GM21786 (cell line): ENCODE measurements at regions not wholly inside any gene's neighbourhood (a gene's known extent, or its start where the extent isn't known, plus 50 kb on each side); places are given as distances from the start of the nearest gene placed in this dataset.
"Not testable (repeated sequence)": the region's sequence is repeated elsewhere in the genome, so short reads cannot be mapped to it uniquely, and the experiment has no call there.

Experiments used
- ATAC-seq: cut with Tn5 transposase; IDR thresholded peaks from one replicate; pipeline ENCODE4 v1.9.1; 2021; ENCODE audit not compliant: unreplicated experiment

DNA sequence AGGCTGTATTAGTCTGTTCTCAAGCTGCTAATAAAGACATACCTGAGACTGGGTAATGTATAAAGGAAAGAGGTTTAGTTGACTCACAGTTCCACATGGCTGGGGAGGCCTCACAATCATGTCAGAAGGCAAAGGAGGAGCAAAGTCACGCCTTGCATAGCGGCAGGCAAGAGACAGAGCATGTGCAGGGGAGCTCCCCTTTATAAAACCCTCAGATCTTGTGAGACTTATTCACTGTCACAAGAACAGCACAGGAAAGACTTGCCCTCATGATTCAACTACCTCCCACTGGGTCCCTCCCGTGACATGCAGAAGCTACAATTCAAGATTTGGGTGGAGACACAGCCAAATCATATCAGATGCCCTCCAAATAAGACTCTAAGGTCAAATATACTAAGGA lies 139.4 kb upstream of the TOP1 start:
- not testable (repeated sequence) for ATAC-seq

DNA sequence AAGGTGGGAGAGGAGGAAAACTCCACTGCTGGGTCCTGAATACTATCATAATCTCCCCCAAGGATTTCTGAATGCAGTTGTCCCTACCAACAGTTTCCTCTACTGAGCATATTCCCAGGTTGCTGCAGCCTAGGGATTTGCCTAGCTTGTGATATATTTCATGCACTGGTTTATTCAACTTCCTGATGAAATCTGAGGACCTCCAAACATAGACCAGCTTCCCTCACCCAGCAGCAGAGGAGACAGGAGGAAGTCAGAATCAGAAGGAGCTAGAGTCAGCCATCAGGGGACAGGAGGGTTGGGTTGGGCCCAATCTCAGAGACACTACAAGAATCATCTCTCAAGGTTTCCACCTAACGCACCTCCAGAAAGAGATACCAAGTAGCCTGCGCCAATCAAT lies 138.4 kb upstream of the TOP1 start:
- ATAC-seq: no peak

GRCh38 chr20:40890635-40891034 lies 138.0 kb upstream of the TOP1 start:
- ATAC-seq: no peak

DNA sequence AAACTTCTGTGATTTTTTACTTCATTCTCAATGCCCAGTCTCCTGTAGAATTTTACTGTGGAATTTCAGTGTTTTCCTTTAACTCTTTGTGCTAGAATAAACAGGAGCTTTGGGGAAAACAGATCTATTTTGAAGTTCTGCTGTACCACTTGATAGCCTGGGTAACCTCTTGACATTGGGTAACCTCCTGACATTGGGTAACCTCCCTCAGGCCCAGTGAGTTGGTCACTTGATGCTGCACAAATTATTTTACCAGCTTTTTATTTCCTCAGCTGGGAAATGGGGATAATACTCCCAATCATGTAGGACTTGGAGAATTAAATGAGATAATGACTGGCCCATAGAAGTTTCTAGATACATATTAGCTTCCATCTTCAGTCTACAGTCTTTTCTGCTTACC lies 137.3 kb upstream of the TOP1 start:
- ATAC-seq: no peak

DNA sequence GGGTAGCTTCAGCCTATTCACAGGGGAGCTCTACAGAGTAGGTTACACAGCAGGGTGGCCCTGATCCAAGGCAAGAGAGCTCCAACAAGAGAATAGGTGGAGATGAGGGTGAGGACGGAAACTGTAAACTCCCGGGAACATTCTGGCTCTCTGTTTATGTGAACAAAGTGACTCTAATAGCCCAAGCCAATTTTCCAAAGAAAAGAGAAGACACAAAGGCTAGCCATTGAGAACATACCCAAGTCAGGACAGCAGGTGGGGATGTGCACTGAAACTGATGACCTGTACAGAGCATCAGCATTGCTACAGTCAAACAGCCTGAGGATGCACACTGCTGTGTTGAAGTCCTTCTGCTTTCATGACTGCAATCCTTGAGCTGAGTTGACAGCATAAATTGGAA lies 136.0 kb upstream of the TOP1 start:
- no peak for ATAC-seq

DNA sequence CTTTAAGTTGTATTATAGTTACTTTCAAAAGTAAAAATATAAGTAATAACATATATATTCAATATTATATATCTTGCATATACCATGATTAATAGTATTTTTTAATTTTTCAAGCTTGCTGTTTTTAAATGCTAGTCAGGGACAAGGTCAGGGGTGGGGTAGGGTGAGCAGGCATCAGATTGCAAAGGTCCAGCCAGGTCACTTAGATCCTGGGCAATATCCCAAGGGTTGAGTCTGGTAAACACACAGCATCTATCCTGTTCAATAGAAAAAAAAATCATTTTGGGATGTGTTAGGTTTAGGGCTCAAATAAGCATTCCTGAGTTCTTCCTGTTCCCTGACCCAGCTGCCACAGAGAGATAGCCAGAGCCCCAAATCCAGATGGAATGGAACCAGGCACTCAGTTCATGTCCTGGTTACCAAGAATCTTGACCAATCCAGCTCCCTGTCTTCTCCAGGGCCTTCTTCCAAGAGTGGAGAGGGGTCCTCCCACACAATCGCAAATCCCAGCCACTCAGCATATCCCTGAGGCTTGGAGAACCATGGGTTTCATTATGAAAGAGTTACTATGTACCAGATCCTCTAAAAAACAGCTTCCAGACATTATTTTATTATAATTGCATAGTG lies 134.9 kb upstream of the TOP1 start:
- no peak for ATAC-seq

- ATAC-seq: no peak
Observed at GRCh38 chr20:40894237-40894630, 134.4 kb upstream of the TOP1 start.

GRCh38 chr20:40895182-40895581 lies 133.4 kb upstream of the TOP1 start:
- no peak for ATAC-seq

DNA sequence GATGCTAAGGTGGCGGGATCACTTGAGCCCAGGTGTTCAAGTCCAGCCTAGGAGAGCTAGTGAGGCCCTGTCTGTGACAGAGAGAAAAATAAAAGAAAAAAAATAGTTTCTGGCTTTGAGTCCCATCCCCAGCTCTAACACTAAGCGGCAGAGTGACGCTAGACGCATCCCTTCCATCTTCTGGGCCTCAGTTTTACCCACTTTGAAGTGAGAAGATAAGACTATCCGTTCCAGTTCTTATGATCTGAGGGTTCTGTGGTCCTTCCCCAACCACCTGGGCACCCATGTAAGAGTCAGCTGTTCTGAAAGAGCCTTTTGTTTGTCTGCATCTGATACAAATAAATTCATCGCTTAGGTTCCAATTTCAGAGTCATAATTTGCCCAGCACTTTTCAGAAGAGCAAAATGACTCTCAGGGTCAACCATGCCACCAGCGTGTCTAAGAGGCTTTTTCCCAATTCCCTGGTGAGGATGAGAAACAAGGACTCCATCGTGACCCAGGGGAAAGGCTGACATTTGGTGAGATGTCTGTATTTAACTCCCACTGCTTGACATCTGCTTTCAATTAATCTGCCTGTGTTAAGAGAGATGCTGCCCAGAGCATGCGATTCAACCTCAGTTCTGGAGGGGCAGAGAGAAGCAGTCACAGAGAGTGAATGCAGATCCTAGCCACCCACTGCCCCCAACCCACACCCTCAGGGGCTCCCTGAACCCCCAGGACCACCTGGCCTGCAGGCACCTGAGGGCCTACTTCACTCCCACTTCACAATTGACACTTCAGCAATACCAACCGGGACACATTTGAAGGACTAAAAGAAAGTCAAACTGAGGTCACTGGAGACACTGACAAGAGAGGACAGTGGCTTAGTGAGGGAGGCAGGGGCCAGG lies 131.6 kb upstream of the TOP1 start:
- ATAC-seq: no peak

DNA sequence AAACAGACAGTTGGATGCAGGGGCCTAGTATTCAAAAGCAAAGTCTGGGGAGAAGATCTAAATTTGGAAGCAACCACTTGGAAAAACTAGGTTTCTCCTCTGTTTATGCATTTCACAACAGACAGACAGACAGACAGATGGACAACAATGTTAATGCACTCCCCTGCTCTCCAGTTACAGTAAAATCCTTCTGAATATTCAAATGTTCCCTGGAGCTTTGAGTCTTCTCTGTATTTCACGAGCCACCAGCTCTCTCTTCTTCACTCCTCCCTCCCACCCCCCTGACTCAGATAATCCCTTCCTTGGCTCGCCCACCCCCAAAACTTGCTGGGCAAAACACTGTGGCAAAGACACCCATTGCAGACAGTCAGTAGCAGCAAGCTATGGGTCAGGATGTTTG lies 129.3 kb upstream of the TOP1 start:
- no peak for ATAC-seq

- no peak for ATAC-seq
Observed at GRCh38 chr20:40900666-40901215, 127.9 kb upstream of the TOP1 start.

- no peak for ATAC-seq
Observed at GRCh38 chr20:40902661-40903060, 126.0 kb upstream of the TOP1 start.

DNA sequence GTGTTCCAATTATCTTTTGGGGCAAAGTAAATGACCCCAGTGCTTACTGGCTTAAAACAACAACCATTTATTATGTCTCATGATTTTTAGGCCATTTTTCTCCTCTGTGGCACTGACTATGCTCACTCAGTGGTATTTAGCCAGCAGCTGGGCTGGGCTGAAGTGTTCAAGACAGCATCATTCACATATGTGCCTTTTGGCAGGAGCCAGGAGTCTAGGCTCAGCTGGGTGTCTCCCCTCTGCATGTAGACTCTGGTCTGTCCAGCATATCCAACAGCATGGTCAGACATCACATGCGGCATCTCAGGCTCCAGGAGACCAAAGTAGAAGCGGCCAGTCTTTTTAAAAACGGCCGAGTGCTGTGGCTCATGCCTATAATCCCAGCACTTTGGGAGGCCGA lies 120.3 kb upstream of the TOP1 start:
- ATAC-seq: no peak

- ATAC-seq: not testable (repeated sequence)
Observed at GRCh38 chr20:40909489-40909888, 119.1 kb upstream of the TOP1 start.

DNA sequence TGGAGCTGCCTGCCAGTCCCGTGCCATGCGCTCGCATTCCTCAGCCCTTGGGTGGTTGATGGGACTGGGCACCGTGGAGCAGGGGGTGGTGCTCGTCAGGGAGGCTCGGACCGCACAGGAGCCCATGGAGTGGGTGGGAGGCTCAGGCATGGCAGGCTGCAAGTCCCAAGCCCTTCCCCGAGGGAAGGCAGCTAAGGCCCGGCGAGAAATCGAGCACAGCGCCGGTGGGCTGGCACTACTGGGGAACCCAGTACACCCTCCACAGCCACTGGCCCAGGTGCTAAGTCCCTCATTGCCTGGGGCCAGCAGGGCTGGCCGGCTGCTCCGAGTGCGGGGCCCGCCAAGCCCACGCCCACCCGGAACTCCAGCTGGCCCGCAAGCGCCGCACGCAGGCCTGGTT lies 118.2 kb upstream of the TOP1 start:
- not testable (repeated sequence) for ATAC-seq

- not testable (repeated sequence) for ATAC-seq
Observed at GRCh38 chr20:40911152-40911551, 117.5 kb upstream of the TOP1 start.

- ATAC-seq: no peak
Observed at GRCh38 chr20:40913224-40914185, 115.1 kb upstream of the TOP1 start.

GRCh38 chr20:40915756-40916155 lies 112.9 kb upstream of the TOP1 start:
- no peak for ATAC-seq

DNA sequence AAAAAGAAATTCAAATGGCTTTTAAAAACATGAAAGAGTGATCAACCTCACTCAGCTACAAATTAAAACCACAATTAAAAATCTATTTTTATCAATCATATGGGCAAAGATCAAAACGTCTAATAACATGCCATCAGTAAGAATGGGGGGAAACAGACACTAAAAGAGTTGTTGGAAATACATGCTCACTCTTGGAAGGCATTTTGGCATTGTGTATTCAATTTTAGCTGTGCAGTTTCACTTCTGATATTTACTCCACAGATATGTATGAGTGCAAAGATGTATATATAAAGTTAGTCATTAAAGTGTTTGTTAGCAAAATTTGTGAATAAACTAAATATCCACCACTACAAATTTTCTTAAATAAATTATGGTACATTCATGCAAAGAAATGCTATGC lies 112.3 kb upstream of the TOP1 start:
- ATAC-seq: no peak

DNA sequence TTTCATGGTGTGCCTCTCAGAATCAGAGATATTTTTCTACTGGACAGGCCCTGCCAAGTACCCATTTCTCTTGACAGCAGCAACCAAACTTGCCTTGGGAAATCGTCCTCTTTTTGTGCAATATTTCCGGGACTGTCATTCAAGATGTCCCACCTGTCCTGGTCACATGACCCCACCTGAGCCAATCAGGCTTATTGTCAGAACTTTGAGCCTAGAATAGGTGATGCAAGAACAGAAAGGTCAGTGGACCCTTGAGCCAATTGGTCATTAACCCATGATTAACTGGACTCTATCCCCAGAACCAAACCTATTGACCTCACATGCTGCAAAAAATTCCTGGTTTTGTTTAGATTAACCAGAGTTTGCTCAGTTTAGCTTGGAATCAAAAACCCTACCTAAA lies 108.3 kb upstream of the TOP1 start:
- ATAC-seq: no peak

DNA sequence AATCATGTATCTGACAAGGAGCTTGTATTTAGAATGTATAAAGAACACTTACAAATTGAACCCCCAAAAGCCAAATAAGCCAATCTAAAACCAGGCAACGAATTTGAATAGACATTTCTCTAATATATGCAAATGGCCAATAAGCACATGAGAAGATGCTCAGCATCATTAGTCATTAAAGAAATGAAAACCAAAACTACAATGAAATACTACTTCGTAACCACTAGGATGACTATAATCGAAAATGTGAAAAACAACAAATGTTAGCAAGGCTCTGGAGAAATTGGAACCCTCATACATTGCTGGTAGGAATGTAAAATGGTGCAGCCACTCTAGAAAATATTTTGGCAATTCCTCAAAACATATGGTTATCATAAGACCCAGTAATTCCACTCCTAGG lies 105.8 kb upstream of the TOP1 start:
- no peak for ATAC-seq
